CD14-positive monocyte (primary cell): ENCODE measurements at regions not wholly inside any gene's neighbourhood (a gene's known extent, or its start where the extent isn't known, plus 50 kb on each side); places are given as distances from the start of the nearest gene placed in this dataset.

ENCODE experiments used
- DNase-seq, 3 donors: peaks; one replicate each; pipeline ENCODE4 v3.0.0-alpha.2; 2011 to 2022
- H2AFZ ChIP-seq: 2 replicates; pipeline ENCODE4 v1.6.0; 2012; ENCODE audit warnings: mild to moderate bottlenecking, low read depth, low read length, inconsistent platforms; ENCODE audit not compliant: insufficient read depth, poor library complexity, severe bottlenecking
- H3K27ac ChIP-seq, 2 donors: 1 replicate in 1 of 2; 2 replicates in 1 of 2; pipeline ENCODE4 v1.5.1; 2012 to 2013; ENCODE audit warnings: low read length in 2 of 2, control low read depth in 1 of 2, inconsistent platforms in 1 of 2, low read depth in 1 of 2, mild to moderate bottlenecking in 1 of 2
- H3K27me3 ChIP-seq, 2 donors: one replicate each; pipeline versions ENCODE4 v1.6.0 to v1.6.1; 2011 to 2013; ENCODE audit warnings: low read length in 2 of 2; ENCODE audit not compliant: control insufficient read depth in 2 of 2, insufficient read depth in 2 of 2
- H3K36me3 ChIP-seq, 2 donors: replicated peaks in 1 of 2; 1 replicate in 1 of 2; 2 replicates in 1 of 2; pipeline versions ENCODE4 v1.5.1 to v1.6.1; 2012 to 2013; ENCODE audit warnings: low read length in 2 of 2, control low read depth in 1 of 2, inconsistent platforms in 1 of 2, mild to moderate bottlenecking in 1 of 2; ENCODE audit not compliant: insufficient read depth in 2 of 2, control insufficient read depth in 1 of 2
- H3K4me1 ChIP-seq, 2 donors: 1 replicate in 1 of 2; 2 replicates in 1 of 2; pipeline versions ENCODE4 v1.5.1 to v1.6.1; 2012 to 2013; ENCODE audit warnings: low read length in 2 of 2, control low read depth in 1 of 2, inconsistent platforms in 1 of 2, mild to moderate bottlenecking in 1 of 2, moderate library complexity in 1 of 2; ENCODE audit not compliant: insufficient read depth in 2 of 2, control insufficient read depth in 1 of 2
- H3K4me2 ChIP-seq: replicated peaks from 2 replicates; pipeline ENCODE3; 2012; ENCODE audit warnings: low read length, moderate library complexity, mild to moderate bottlenecking; ENCODE audit not compliant: poor library complexity, severe bottlenecking; ENCODE audit errors: extremely low read depth
- H3K4me3 ChIP-seq, 3 experiments: fragments of 200-600 bp in 1 of 3; sonication (generic) in 1 of 3; replicated peaks in 1 of 3; 1 replicate in 2 of 3; 2 replicates in 1 of 3; pipeline ENCODE4 v1.5.1; 2011 to 2013; ENCODE audit warnings: low read length in 3 of 3, mild to moderate bottlenecking in 3 of 3, control low read depth in 2 of 3, low read depth in 2 of 3, inconsistent platforms in 1 of 3, moderate library complexity in 1 of 3
- H3K79me2 ChIP-seq: 2 replicates; pipeline ENCODE4 v1.6.0; 2012; ENCODE audit warnings: mild to moderate bottlenecking, control low read depth, inconsistent platforms, low read length, moderate library complexity; ENCODE audit not compliant: insufficient read depth
- H3K9ac ChIP-seq: 2 replicates; pipeline ENCODE4 v1.6.0; 2017; ENCODE audit warnings: low read length, mild to moderate bottlenecking; ENCODE audit not compliant: insufficient read depth, poor library complexity, severe bottlenecking
- H3K9me3 ChIP-seq, 2 donors: replicated peaks in 1 of 2; 1 replicate in 1 of 2; 2 replicates in 1 of 2; pipeline versions ENCODE4 v1.5.1 to v1.6.1; 2012 to 2013; ENCODE audit warnings: low read length in 2 of 2, control low read depth in 1 of 2; ENCODE audit not compliant: control insufficient read depth in 1 of 2, insufficient read depth in 1 of 2
- H4K20me1 ChIP-seq: 2 replicates; pipeline ENCODE4 v1.6.0; 2012; ENCODE audit warnings: mild to moderate bottlenecking, low read length, control low read depth, moderate library complexity; ENCODE audit not compliant: insufficient read depth
- H3K27ac Mint-ChIP-seq, 7 donors: one replicate each; pipeline ENCODE4 v1.8.0; 2020; ENCODE audit warnings: mild to moderate bottlenecking in 7 of 7, mixed read lengths in 7 of 7, moderate library complexity in 6 of 7, inconsistent platforms in 2 of 7
- H3K27me3 Mint-ChIP-seq, 3 donors: one replicate each; pipeline ENCODE4 v1.8.0; 2021 to 2022; ENCODE audit warnings: low read depth in 3 of 3, mild to moderate bottlenecking in 3 of 3, mixed read lengths in 3 of 3, moderate library complexity in 3 of 3, inconsistent platforms in 1 of 3
- H3K36me3 Mint-ChIP-seq, 2 donors: one replicate each; pipeline ENCODE4 v1.8.0; 2020; ENCODE audit warnings: mixed read lengths in 2 of 2, inconsistent platforms in 1 of 2, mild to moderate bottlenecking in 1 of 2
- H3K4me1 Mint-ChIP-seq: one replicate; pipeline ENCODE4 v1.8.0; 2020; ENCODE audit warnings: mild to moderate bottlenecking, mixed read lengths
- H3K4me3 Mint-ChIP-seq, 2 donors: one replicate each; pipeline ENCODE4 v1.8.0; 2020; ENCODE audit warnings: mild to moderate bottlenecking in 2 of 2, mixed read lengths in 2 of 2, moderate library complexity in 1 of 2
- H3K9me3 Mint-ChIP-seq, 7 donors: one replicate each; pipeline ENCODE4 v1.8.0; 2020 to 2022; ENCODE audit warnings: mixed read lengths in 7 of 7, mild to moderate bottlenecking in 6 of 7, moderate library complexity in 6 of 7, inconsistent platforms in 2 of 7
- CTCF ChIP-seq: fragments of 200-600 bp; IDR thresholded peaks from one replicate; pipeline ENCODE4 v1.8.0; 2022; ENCODE audit warnings: antibody characterized with exemption, mild to moderate bottlenecking
- WGBS: methylation state at CpG from one replicate; pipeline ENCODE4 v1.1.5; 2013; ENCODE audit warnings: missing lambda C conversion rate; ENCODE audit not compliant: insufficient coverage; 5-methylcytosine and 5-hydroxymethylcytosine counted together
- intact Hi-C, 2 donors: fragments of 100-400 bp; cut with micrococcal nuclease; formaldehyde crosslinking; loops; one replicate each; pipeline versions ENCODE4 v1.15.0 to v1.15.1; 2023

- DNase-seq: no peak
- Histone ChIP-seq H3K36me3 (no peaks in the 10 kb centered on the region), H3K4me2 (no peak overlapping the region), H3K4me3 (no peak overlapping the region), H3K27ac (no peak overlapping the region), H3K9ac (no peak overlapping the region), H2AFZ (no peak overlapping the region), H4K20me1 (no peaks in the 10 kb centered on the region), H3K9me3 (no peaks in the 10 kb centered on the region), H3K79me2 (no peaks in the 10 kb centered on the region), H3K4me1 (no peaks in the 10 kb centered on the region), H3K27me3 (no peaks in the 10 kb centered on the region)
- Mint-ChIP-seq H3K4me1 (no peaks in the 10 kb centered on the region), H3K9me3 (peaks cover 0 to 5% (median 3%) of the 10 kb centered on the region in 7 donors), H3K27me3 (no peaks in the 10 kb centered on the region), H3K27ac (no peak overlapping the region), H3K4me3 (no peak overlapping the region), H3K36me3 (no peaks in the 10 kb centered on the region)
- 92% methylated on average over 4 of the region's 6 CpGs for WGBS
- TF ChIP-seq CTCF: no peak
- intact Hi-C loops: no loop called here
Measured at GRCh38 chr7:46948716-46949115, 633.2 kb downstream of the TNS3 start.

DNA sequence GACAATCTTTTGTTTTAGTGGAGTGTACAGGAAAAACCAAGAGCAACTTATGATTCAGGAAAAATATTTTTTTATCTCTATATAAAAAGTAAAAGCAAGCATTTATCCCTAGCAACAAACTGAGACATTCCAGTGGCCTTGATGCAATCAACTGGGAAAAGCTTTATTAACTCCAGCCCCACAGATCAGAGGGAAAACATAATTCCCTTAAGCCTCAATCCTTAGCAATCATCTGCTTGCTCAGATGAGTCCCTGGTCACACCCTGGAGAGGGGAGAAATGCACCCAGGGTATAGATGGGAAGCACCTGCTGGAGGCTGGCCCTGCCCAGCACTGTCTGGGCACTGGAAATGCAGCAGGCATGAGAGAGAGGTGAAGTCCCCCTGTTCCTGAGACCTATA, 636.6 kb downstream of the TNS3 start:
- H3K27me3 Mint-ChIP-seq: peaks cover 0 to 3% (median 2%) of the 10 kb centered on the region in 3 donors
- H3K27ac ChIP-seq: no peak overlapping the region
- no peaks in the 10 kb centered on the region for H3K79me2 ChIP-seq
- H3K4me2 ChIP-seq: no peak overlapping the region
- DNase-seq: no peak
- no peaks in the 10 kb centered on the region for H3K36me3 Mint-ChIP-seq
- no peak overlapping the region for H3K4me3 Mint-ChIP-seq
- H2AFZ ChIP-seq: no peak overlapping the region
- H3K36me3 ChIP-seq: no peaks in the 10 kb centered on the region
- H3K27ac Mint-ChIP-seq: no peak overlapping the region
- H4K20me1 ChIP-seq: no peaks in the 10 kb centered on the region
- H3K9ac ChIP-seq: no peak overlapping the region
- no peaks in the 10 kb centered on the region for H3K9me3 ChIP-seq
- no peaks in the 10 kb centered on the region for H3K4me1 Mint-ChIP-seq
- peaks cover 0 to 3% (median 0%) of the 10 kb centered on the region in 7 donors for H3K9me3 Mint-ChIP-seq
- intact Hi-C loops: no loop called here
- no peak overlapping the region for H3K4me3 ChIP-seq
- no peaks in the 10 kb centered on the region for H3K4me1 ChIP-seq
- no peaks in the 10 kb centered on the region for H3K27me3 ChIP-seq
- TF ChIP-seq CTCF: no peak
